ENCODE measurements at regions not wholly inside any gene's neighbourhood (a gene's known extent, or its start where the extent isn't known, plus 50 kb on each side); places are given as distances from the start of the nearest gene placed in this dataset.

DNA sequence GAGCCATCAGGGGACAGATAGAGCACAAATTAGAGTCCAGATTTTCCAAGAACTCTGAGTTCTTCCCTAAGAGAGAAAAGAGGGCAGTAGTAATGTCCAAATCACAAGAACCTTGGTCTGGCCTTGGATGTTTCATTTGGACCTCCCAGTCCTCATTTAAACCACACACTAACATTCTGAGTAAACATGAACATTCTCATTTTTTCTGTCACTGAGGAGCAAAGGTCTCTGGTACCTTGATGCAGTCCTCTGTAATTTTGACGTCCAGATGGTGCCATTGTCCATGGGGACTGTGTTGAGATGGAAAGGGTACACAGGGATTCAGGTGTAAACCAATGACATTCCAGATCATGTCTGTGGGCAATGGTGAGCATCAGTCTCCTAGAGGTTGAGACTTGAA, 225.4 kb upstream of the PHYHIPL start:
- TF ChIP-seq, protein P1, sequence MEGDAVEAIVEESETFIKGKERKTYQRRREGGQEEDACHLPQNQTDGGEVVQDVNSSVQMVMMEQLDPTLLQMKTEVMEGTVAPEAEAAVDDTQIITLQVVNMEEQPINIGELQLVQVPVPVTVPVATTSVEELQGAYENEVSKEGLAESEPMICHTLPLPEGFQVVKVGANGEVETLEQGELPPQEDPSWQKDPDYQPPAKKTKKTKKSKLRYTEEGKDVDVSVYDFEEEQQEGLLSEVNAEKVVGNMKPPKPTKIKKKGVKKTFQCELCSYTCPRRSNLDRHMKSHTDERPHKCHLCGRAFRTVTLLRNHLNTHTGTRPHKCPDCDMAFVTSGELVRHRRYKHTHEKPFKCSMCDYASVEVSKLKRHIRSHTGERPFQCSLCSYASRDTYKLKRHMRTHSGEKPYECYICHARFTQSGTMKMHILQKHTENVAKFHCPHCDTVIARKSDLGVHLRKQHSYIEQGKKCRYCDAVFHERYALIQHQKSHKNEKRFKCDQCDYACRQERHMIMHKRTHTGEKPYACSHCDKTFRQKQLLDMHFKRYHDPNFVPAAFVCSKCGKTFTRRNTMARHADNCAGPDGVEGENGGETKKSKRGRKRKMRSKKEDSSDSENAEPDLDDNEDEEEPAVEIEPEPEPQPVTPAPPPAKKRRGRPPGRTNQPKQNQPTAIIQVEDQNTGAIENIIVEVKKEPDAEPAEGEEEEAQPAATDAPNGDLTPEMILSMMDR (IDR thresholded peaks at IDR 0.05): no peak
- TF ChIP-seq POLR2A (IDR thresholded peaks at IDR 0.05): no peak
